Transverse colon (tissue), 4 donors: ENCODE measurements at regions not wholly inside any gene's neighbourhood (a gene's known extent, or its start where the extent isn't known, plus 50 kb on each side); places are given as distances from the start of the nearest gene placed in this dataset.

Experiments used
- CTCF ChIP-seq, 5 experiments: fragments of 200-600 bp in 3 of 5; fragments of 450-650 bp in 2 of 5; sonication (generic) in 3 of 5; IDR thresholded peaks; 1 replicate in 2 of 5; 2 replicates in 3 of 5; pipeline ENCODE4 v1.5.1; 2016 to 2017; ENCODE audit warnings: antibody characterized with exemption in 5 of 5, inconsistent platforms in 3 of 5, mild to moderate bottlenecking in 2 of 5, moderate library complexity in 1 of 5
- EP300 ChIP-seq: sonication (generic); formaldehyde crosslinking; IDR thresholded peaks from one replicate; pipeline ENCODE4 v1.6.1; 2017; ENCODE audit warnings: antibody characterized with exemption, low read depth
- POLR2A ChIP-seq: fragments of 450-650 bp; IDR thresholded peaks from one replicate; pipeline ENCODE4 v1.6.1; 2016; ENCODE audit warnings: antibody characterized with exemption, mild to moderate bottlenecking, moderate library complexity
- POLR2AphosphoS5 ChIP-seq, 3 donors: sonication (generic); formaldehyde crosslinking; IDR thresholded peaks; one replicate each; pipeline ENCODE4 v1.6.1; 2016; ENCODE audit warnings: antibody characterized with exemption in 3 of 3

DNA sequence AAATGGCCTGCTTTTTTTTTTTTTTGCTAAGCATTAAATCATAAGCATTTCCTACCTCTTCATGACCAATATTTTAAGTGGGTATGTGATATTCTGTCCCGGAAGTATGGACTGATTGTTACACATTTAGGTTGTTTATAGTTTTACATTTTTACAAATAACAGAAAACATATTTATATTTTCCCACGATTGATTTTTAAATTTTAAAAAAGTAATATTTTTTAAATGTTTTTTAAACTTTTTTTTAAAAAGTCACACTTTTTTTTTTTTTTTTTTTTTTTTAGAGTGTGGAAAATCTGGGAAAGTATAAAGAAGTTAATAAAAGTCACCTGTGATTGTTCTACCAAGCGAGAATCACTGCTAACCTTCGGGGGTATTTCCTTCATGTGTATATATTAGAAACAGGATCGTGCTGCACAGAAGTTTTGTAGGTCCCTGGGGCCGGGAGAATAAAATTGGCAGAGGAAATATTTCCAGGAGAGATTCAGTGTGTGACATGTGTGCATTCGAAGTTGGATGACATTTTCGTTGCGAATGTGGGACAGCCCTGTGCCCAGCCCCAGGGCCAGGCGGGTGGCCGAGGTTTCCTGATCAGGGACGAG lies 173.1 kb downstream of the CDC5L start:
- TF ChIP-seq CTCF (IDR thresholded peaks at IDR 0.05) (no peak), POLR2AphosphoS5 (IDR thresholded peaks at IDR 0.05) (no peak), POLR2A (no peak), EP300 (no peak)
